DOHH2 (cell line): ENCODE measurements at regions not wholly inside any gene's neighbourhood (a gene's known extent, or its start where the extent isn't known, plus 50 kb on each side); places are given as distances from the start of the nearest gene placed in this dataset.

Experiments used
- H3F3A ChIP-seq: fragments of 200-600 bp; sonication (generic), shearing (Covaris generic); 2 replicates; pipeline ENCODE4 v1.6.0; 2016; ENCODE audit warnings: antibody characterized with exemption, mild to moderate bottlenecking; ENCODE audit not compliant: control insufficient read depth, insufficient read depth
- H3K27ac ChIP-seq: fragments of 200-600 bp; sonication (generic); 2 replicates; pipeline ENCODE4 v1.5.1; 2014; ENCODE audit warnings: low read depth, mild to moderate bottlenecking, low read length, moderate library complexity
- H3K27me3 ChIP-seq: fragments of 200-600 bp; sonication (generic); 2 replicates; pipeline ENCODE4 v1.6.1; 2014; ENCODE audit warnings: mild to moderate bottlenecking, low read length, mixed read lengths; ENCODE audit not compliant: control insufficient read depth
- H3K36me3 ChIP-seq: fragments of 200-600 bp; sonication (generic); 2 replicates; pipeline ENCODE4 v1.6.1; 2014; ENCODE audit warnings: mild to moderate bottlenecking, low read length, moderate library complexity, mixed read lengths; ENCODE audit not compliant: control insufficient read depth
- H3K4me1 ChIP-seq: fragments of 200-600 bp; sonication (generic); 2 replicates; pipeline ENCODE4 v1.6.1; 2014; ENCODE audit warnings: mild to moderate bottlenecking, low read length, mixed read lengths; ENCODE audit not compliant: control insufficient read depth
- H3K4me2 ChIP-seq: fragments of 200-600 bp; sonication (generic); 2 replicates; pipeline ENCODE4 v1.6.0; 2014; ENCODE audit warnings: mild to moderate bottlenecking, low read length, moderate library complexity
- H3K4me3 ChIP-seq: fragments of 200-600 bp; sonication (generic); 2 replicates; pipeline ENCODE4 v1.5.1; 2014; ENCODE audit warnings: mild to moderate bottlenecking, low read length, mixed read lengths
- H3K79me2 ChIP-seq: fragments of 200-600 bp; sonication (generic); 2 replicates; pipeline ENCODE4 v1.6.1; 2014; ENCODE audit warnings: mild to moderate bottlenecking, low read length, mixed read lengths; ENCODE audit not compliant: control insufficient read depth
- H3K9me2 ChIP-seq: fragments of 200-600 bp; sonication (generic); replicated peaks from 2 replicates; pipeline ENCODE4 v1.6.1; 2014; ENCODE audit warnings: mild to moderate bottlenecking, low read length, mixed read lengths; ENCODE audit not compliant: control insufficient read depth
- H3K9me3 ChIP-seq: fragments of 200-600 bp; sonication (generic); 2 replicates; pipeline ENCODE4 v1.6.1; 2014; ENCODE audit warnings: antibody characterized with exemption, low read length, mixed read lengths; ENCODE audit not compliant: control insufficient read depth, insufficient read depth
- H4K20me1 ChIP-seq: fragments of 200-600 bp; sonication (generic); 2 replicates; pipeline ENCODE4 v1.6.0; 2014; ENCODE audit warnings: low read depth, mild to moderate bottlenecking, antibody characterized with exemption, low read length, moderate library complexity; ENCODE audit not compliant: control insufficient read depth, insufficient read depth
- CTCF ChIP-seq: fragments of 200-600 bp; sonication (generic); IDR thresholded peaks from one replicate; pipeline ENCODE4 v1.5.1; 2014; ENCODE audit warnings: antibody characterized with exemption, mild to moderate bottlenecking, low read depth, low read length; ENCODE audit not compliant: poor library complexity, severe bottlenecking
- EZH2phosphoT487 ChIP-seq: fragments of 200-600 bp; sonication (generic); IDR thresholded peaks from 2 replicates; pipeline ENCODE4 v1.6.1; 2017; ENCODE audit warnings: borderline replicate concordance, mild to moderate bottlenecking, antibody characterized with exemption, low read length, moderate library complexity, mixed read lengths

DNA sequence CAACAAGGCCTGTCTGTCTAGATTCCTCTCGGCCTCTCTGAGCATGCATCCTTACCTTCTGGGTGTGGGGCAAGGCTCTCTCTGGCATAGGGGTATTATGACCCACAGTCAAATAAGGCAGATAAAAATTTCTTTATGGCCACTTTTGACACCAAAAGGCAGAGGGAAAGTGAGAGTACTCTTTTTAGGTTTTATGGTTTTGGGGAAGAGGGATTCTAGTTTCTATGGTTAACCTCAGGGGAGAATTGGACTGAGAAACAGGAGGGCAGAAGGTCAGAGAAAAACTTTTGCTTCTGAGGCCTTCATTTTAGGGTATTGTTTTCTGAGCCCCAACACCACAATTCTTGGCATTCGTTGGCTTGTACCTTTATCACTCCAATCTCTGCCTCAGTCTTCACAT is 70.0 kb upstream of the CCDC54 start:
- TF ChIP-seq EZH2phosphoT487 (no peak), CTCF (no peak)
- H3K4me3 ChIP-seq, result no peak overlapping the region

GRCh38 chr3:107308716-107309115 is 68.5 kb upstream of the CCDC54 start:
- Histone ChIP-seq H3K27me3 (no peaks in the 10 kb centered on the region; the same call in 1 of the 2 replicates), H3F3A (no peaks in the 10 kb centered on the region), H3K4me1 (no peaks in the 10 kb centered on the region), H3K79me2 (no peaks in the 10 kb centered on the region), H3K4me2 (no peak overlapping the region), H4K20me1 (no peaks in the 10 kb centered on the region), H3K9me2 (no peaks in the 10 kb centered on the region), H3K27ac (no peak overlapping the region), H3K36me3 (no peaks in the 10 kb centered on the region), H3K9me3 (no peaks in the 10 kb centered on the region), H3K4me3 (no peak overlapping the region)
- TF ChIP-seq EZH2phosphoT487 (no peak), CTCF (no peak)

More for the DNA sequence above, 70.0 kb upstream of the CCDC54 start:
- Histone ChIP-seq H3K9me2 (no peaks in the 10 kb centered on the region), H3K4me1 (no peaks in the 10 kb centered on the region), H3K36me3 (no peaks in the 10 kb centered on the region), H3F3A (no peaks in the 10 kb centered on the region), H4K20me1 (no peaks in the 10 kb centered on the region), H3K4me2 (no peak overlapping the region), H3K9me3 (no peaks in the 10 kb centered on the region), H3K27me3 (no peaks in the 10 kb centered on the region; the same call in 1 of the 2 replicates), H3K27ac (no peak overlapping the region), H3K79me2 (no peaks in the 10 kb centered on the region)

- no peaks in the 10 kb centered on the region for H3F3A ChIP-seq
- no peaks in the 10 kb centered on the region for H3K79me2 ChIP-seq
- no peaks in the 10 kb centered on the region for H3K9me3 ChIP-seq
- TF ChIP-seq CTCF (no peak), EZH2phosphoT487 (no peak)
- H3K4me1 ChIP-seq, result no peaks in the 10 kb centered on the region
- H3K27me3 ChIP-seq, result no peaks in the 10 kb centered on the region; the same call in 1 of the 2 replicates
- no peaks in the 10 kb centered on the region for H3K36me3 ChIP-seq
- no peak overlapping the region for H3K4me3 ChIP-seq
- H3K4me2 ChIP-seq, result no peak overlapping the region
- H4K20me1 ChIP-seq, result no peaks in the 10 kb centered on the region
- H3K9me2 ChIP-seq, result no peaks in the 10 kb centered on the region
- H3K27ac ChIP-seq, result no peak overlapping the region
Observed at GRCh38 chr3:107309312-107309711, 67.9 kb upstream of the CCDC54 start.
